K562 (cell line): ENCODE measurements at regions not wholly inside any gene's neighbourhood (a gene's known extent, or its start where the extent isn't known, plus 50 kb on each side); places are given as distances from the start of the nearest gene placed in this dataset.
A peak's percentile ranks its signal among the peaks of the same experiment; 100 is the strongest.

Source experiments
- ATAC-seq: fragments of 200-7000 bp; cut with Tn5 transposase; 3 replicates; pipeline ENCODE4 v1.9.1; 2020; ENCODE audit warnings: moderate library complexity
- BruUV-seq: library from RNA; stranded (reverse); fragments of 400-500 nt; replicated peaks from 2 replicates; lab custom pipeline; 2021; lab: Mats Ljungman, UMichigan
- CTCF ChIA-PET: fragments of 300-600 bp; formaldehyde crosslinking; extraction: SDS; loops from one replicate; lab custom pipeline; 2021; ENCODE audit warnings: low intra/inter-chr PET ratio; lab: Yijun Ruan, JAX
- POLR2A ChIA-PET: fragments of 300-600, 350-650 bp; sonication (Branson Sonifier 250); formaldehyde crosslinking; extraction: SDS; loops from one replicate; lab custom pipeline; 2021; ENCODE audit warnings: antibody characterized with exemption, inconsistent platforms; lab: Yijun Ruan, JAX
- DNase-seq, 4 experiments: peaks; one replicate each; pipeline versions ENCODE4 v3.0.0 to v3.0.0-alpha.2; 2011 to 2018; ENCODE audit warnings: low spot score in 3 of 4, mixed read lengths in 3 of 4; ENCODE audit errors: extremely low read depth in 1 of 4
- FAIRE-seq: peaks from 2 replicates; lab custom pipeline; 2011; peaks lifted over from hg19 to GRCh38; lab: Jason Lieb, UNC
- H2AFZ ChIP-seq: 2 replicates; pipeline ENCODE4 v1.6.0; 2011; ENCODE audit warnings: low read depth, low read length, control low read depth, inconsistent platforms
- H3K27ac ChIP-seq: fragments of 200-600 bp; 3 replicates; pipeline ENCODE4 v1.8.0; 2011; ENCODE audit warnings: low read depth, mild to moderate bottlenecking, control low read depth, inconsistent platforms, low read length, moderate library complexity, mixed read lengths; ENCODE audit errors: extremely low read depth
- H3K27me3 ChIP-seq, 2 experiments: fragments of 300-600 bp in 1 of 2; 2 replicates in 1 of 2; 3 replicates in 1 of 2; pipeline versions ENCODE4 v1.6.0 to v1.8.0; 2011; ENCODE audit warnings: inconsistent platforms in 2 of 2, low read length in 2 of 2, mild to moderate bottlenecking in 1 of 2, mixed read lengths in 1 of 2, moderate library complexity in 1 of 2; ENCODE audit not compliant: control insufficient read depth in 2 of 2, insufficient read depth in 2 of 2
- H3K36me3 ChIP-seq: fragments of 300-600 bp; 3 replicates; pipeline ENCODE4 v1.8.0; 2011; ENCODE audit warnings: mild to moderate bottlenecking, low read length, inconsistent platforms; ENCODE audit not compliant: control insufficient read depth, insufficient read depth
- H3K4me1 ChIP-seq, 2 experiments: fragments of 200-600 bp in 1 of 2; replicated peaks in 1 of 2; 2 replicates in 1 of 2; 3 replicates in 1 of 2; pipeline versions ENCODE4 v1.5.1 to v1.8.0; 2011; ENCODE audit warnings: inconsistent platforms in 2 of 2, low read length in 2 of 2, mild to moderate bottlenecking in 1 of 2, mixed read lengths in 1 of 2, moderate library complexity in 1 of 2; ENCODE audit not compliant: control insufficient read depth in 2 of 2, insufficient read depth in 2 of 2
- H3K4me2 ChIP-seq: 2 replicates; pipeline ENCODE4 v1.6.1; 2011; ENCODE audit warnings: low read length, control low read depth, inconsistent platforms, mixed read lengths; ENCODE audit not compliant: insufficient read depth
- H3K4me3 ChIP-seq: fragments of 200-600 bp; sonication (generic), shearing (Covaris generic); 2 replicates; pipeline ENCODE4 v1.5.1; 2016; ENCODE audit warnings: control low read depth, inconsistent platforms
- H3K79me2 ChIP-seq: fragments of 200-600 bp; 3 replicates; pipeline ENCODE4 v1.8.0; 2011; ENCODE audit warnings: low read length, inconsistent platforms; ENCODE audit not compliant: control insufficient read depth, insufficient read depth
- H3K9ac ChIP-seq, 2 experiments: 2 replicates each; pipeline versions ENCODE4 v1.6.0 to v1.6.1; 2011; ENCODE audit warnings: low read depth in 2 of 2, low read length in 2 of 2, control low read depth in 1 of 2, inconsistent platforms in 1 of 2, mild to moderate bottlenecking in 1 of 2, mixed read lengths in 1 of 2; ENCODE audit not compliant: insufficient read depth in 1 of 2
- H3K9me1 ChIP-seq: one replicate; pipeline ENCODE4 v1.6.0; 2011; ENCODE audit warnings: inconsistent platforms, mild to moderate bottlenecking, low read length, moderate library complexity; ENCODE audit not compliant: control insufficient read depth, insufficient read depth
- H3K9me3 ChIP-seq: replicated peaks from 2 replicates; pipeline ENCODE4 v1.5.1; 2011; ENCODE audit warnings: low read depth, low read length, inconsistent platforms; ENCODE audit not compliant: control insufficient read depth, insufficient read depth
- H4K20me1 ChIP-seq: replicated peaks from 2 replicates; pipeline ENCODE4 v1.6.1; 2011; ENCODE audit warnings: low read length, inconsistent platforms, mixed read lengths; ENCODE audit not compliant: control insufficient read depth, insufficient read depth
- CBFA2T2 ChIP-seq: fragments of 450-650 bp; conservative IDR thresholded peaks from 2 replicates; pipeline ENCODE4 v1.6.1; 2017; ENCODE audit warnings: mild to moderate bottlenecking
- E2F3 ChIP-seq: fragments of 250-450 bp; sonication (Bioruptor Pico); IDR thresholded peaks from 2 replicates; pipeline ENCODE4 v1.4.0; 2020; ENCODE audit warnings: mild to moderate bottlenecking
- ESRRA ChIP-seq: fragments of 450-650 bp; IDR thresholded peaks from 2 replicates; pipeline ENCODE4 v1.6.1; 2014; ENCODE audit warnings: low read depth, mild to moderate bottlenecking, moderate library complexity, borderline replicate concordance
- HCFC1 ChIP-seq: IDR thresholded peaks from 2 replicates; pipeline ENCODE4 v1.6.1; 2012; ENCODE audit warnings: low read depth, low read length, improper control_type of control experiment
- NELFE ChIP-seq: IDR thresholded peaks from 2 replicates; pipeline ENCODE4 v1.6.1; 2011; ENCODE audit warnings: mild to moderate bottlenecking; ENCODE audit not compliant: insufficient read depth, insufficient read length
- SIX5 ChIP-seq, 2 experiments: IDR thresholded peaks; 2 replicates each; pipeline ENCODE4 v1.6.1; 2011; ENCODE audit warnings: low read length in 2 of 2, borderline replicate concordance in 1 of 2, low read depth in 1 of 2, mild to moderate bottlenecking in 1 of 2, moderate library complexity in 1 of 2; ENCODE audit not compliant: insufficient read depth in 1 of 2
- TOE1 ChIP-seq, 2 experiments: fragments of 450-650 bp in 1 of 2; sonication (generic) in 1 of 2; formaldehyde crosslinking in 1 of 2; IDR thresholded peaks; 2 replicates each; pipeline versions ENCODE4 v1.7.1 to v1.8.0; 2016 to 2022; ENCODE audit warnings: borderline replicate concordance in 2 of 2, mild to moderate bottlenecking in 2 of 2, antibody characterized with exemption in 1 of 2, inconsistent platforms in 1 of 2, low read depth in 1 of 2, missing genetic modification reagents in 1 of 2, moderate library complexity in 1 of 2
- ZC3H4 ChIP-seq: sonication (generic); formaldehyde crosslinking; IDR thresholded peaks from 2 replicates; pipeline ENCODE4 v1.9.0; 2021; ENCODE audit warnings: missing genetic modification reagents, borderline replicate concordance
- ZKSCAN3 ChIP-seq: fragments of 250-450 bp; sonication (Bioruptor Pico); IDR thresholded peaks from 2 replicates; pipeline ENCODE4 v1.4.0; 2020
- ZNF143 ChIP-seq: sonication (generic); formaldehyde crosslinking; IDR thresholded peaks from 2 replicates; pipeline ENCODE4 v1.9.0; 2022; ENCODE audit warnings: mild to moderate bottlenecking, missing genetic modification reagents
- ZNF511 ChIP-seq: sonication (generic); formaldehyde crosslinking; IDR thresholded peaks from 2 replicates; pipeline ENCODE4 v1.8.0; 2022; ENCODE audit warnings: mild to moderate bottlenecking, missing genetic modification reagents
- ZNF551 ChIP-seq: fragments of 250-450 bp; sonication (Bioruptor Pico); IDR thresholded peaks from 2 replicates; pipeline ENCODE4 v1.5.0; 2021; ENCODE audit warnings: mild to moderate bottlenecking, moderate library complexity
- WGBS: fragments of 100-300 bp; shearing (Covaris generic); methylation state at CpG from one replicate; pipeline ENCODE4 v1.1.6; 2016; ENCODE audit warnings: low coverage, mixed read lengths; ENCODE audit not compliant: insufficient coverage; ENCODE audit errors: missing lambda C conversion rate; 5-methylcytosine and 5-hydroxymethylcytosine counted together
- in situ Hi-C: fragments of 300-500 bp; cut with MboI; formaldehyde crosslinking; loops from 4 replicates; pipeline ENCODE4 v1.15.0; 2018; ENCODE audit warnings: inconsistent platforms, mixed read lengths
- intact Hi-C: fragments of 100-400 bp; cut with micrococcal nuclease; formaldehyde crosslinking; loops from 2 replicates; pipeline ENCODE4 v1.14.2; 2022
- TF ChIP-seq, protein P1 (sequence below): fragments of 250-450 bp; sonication (Bioruptor Pico); IDR thresholded peaks from 2 replicates; pipeline ENCODE4 v1.6.1; 2021; ENCODE audit warnings: mild to moderate bottlenecking
- TF ChIP-seq, protein P2 (sequence below): fragments of 250-450 bp; sonication (Bioruptor Pico); IDR thresholded peaks from 2 replicates; pipeline ENCODE4 v1.5.1; 2021; ENCODE audit warnings: mild to moderate bottlenecking
- TF ChIP-seq, protein P3 (sequence below): sonication (generic); formaldehyde crosslinking; IDR thresholded peaks from 2 replicates; pipeline ENCODE4 v1.9.0; 2022; ENCODE audit warnings: mild to moderate bottlenecking, missing genetic modification reagents
- TF ChIP-seq, protein P4 (sequence below): IDR thresholded peaks from 2 replicates; pipeline ENCODE4 v1.6.1; 2012; ENCODE audit warnings: low read depth, low read length, improper control_type of control experiment, borderline replicate concordance

- TF ChIP-seq, protein P1, sequence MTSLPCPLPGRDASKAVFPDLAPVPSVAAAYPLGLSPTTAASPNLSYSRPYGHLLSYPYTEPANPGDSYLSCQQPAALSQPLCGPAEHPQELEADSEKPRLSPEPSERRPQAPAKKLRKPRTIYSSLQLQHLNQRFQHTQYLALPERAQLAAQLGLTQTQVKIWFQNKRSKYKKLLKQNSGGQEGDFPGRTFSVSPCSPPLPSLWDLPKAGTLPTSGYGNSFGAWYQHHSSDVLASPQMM = no peak
- TF ChIP-seq, protein P2, sequence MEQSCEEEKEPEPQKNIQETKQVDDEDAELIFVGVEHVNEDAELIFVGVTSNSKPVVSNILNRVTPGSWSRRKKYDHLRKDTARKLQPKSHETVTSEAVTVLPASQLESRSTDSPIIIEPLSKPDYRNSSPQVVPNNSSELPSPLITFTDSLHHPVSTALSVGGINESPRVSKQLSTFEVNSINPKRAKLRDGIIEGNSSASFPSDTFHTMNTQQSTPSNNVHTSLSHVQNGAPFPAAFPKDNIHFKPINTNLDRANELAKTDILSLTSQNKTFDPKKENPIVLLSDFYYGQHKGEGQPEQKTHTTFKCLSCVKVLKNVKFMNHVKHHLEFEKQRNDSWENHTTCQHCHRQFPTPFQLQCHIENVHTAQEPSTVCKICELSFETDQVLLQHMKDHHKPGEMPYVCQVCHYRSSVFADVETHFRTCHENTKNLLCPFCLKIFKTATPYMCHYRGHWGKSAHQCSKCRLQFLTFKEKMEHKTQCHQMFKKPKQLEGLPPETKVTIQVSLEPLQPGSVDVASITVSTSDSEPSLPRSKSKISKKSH (CRISPR knock-in tag) = no peak
These were observed 359.2 kb downstream of the PREX1 start (continued) for GRCh38 chr20:48468571-48468970.

DNA sequence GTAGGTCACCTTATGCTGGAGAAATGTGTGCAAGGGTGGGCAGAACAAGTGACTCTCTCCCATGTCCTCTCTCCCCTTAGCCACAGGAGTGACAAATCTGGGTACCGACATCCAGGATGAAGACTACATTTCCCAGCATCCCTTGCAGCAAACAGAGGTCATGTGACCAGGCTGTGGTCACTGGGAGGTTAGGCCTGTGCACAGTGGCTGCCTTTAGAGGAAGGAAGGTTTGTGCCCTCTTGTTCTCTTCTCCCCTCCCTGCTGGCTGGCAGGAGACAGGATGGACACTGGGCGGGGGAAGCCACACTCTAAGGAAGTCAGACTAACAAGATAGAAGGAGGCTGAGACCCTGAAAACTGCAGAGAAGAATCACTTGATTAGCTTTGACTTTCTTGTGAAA is 360.2 kb downstream of the PREX1 start:
- Histone ChIP-seq H3K4me3 (no peak overlapping the region), H3K9me3 (no peaks in the 10 kb centered on the region), H3K27ac (no peak overlapping the region), H2AFZ (no peak overlapping the region; the same call in 1 of the 2 replicates), H3K36me3 (no peaks in the 10 kb centered on the region), H4K20me1 (0 out of 2 replicates have a peak, but pooled peaks cover under 1% of the 10 kb centered on the region), H3K4me2 (no peak overlapping the region), H3K9ac (no peak overlapping the region), H3K9me1 (no peaks in the 10 kb centered on the region), H3K4me1 (no peaks in the 10 kb centered on the region), H3K27me3 (peaks cover 5 to 26% of the 10 kb centered on the region in 2 experiments; a peak in 4 of 5 replicates), H3K79me2 (no peaks in the 10 kb centered on the region)
- 0% methylated on average over 2 of the region's 2 CpGs for WGBS
- intact Hi-C loops (no loop called here), in situ Hi-C loops (no loop called here)
- ChIA-PET POLR2A (no interaction called here), CTCF (no interaction called here)
- no TSS peak for BruUV-seq
- FAIRE-seq (peak; percentile 76), ATAC-seq (peak; percentile 75), DNase-seq (peak; percentile 18 to 54 (median 46))
- TF ChIP-seq, protein P3, sequence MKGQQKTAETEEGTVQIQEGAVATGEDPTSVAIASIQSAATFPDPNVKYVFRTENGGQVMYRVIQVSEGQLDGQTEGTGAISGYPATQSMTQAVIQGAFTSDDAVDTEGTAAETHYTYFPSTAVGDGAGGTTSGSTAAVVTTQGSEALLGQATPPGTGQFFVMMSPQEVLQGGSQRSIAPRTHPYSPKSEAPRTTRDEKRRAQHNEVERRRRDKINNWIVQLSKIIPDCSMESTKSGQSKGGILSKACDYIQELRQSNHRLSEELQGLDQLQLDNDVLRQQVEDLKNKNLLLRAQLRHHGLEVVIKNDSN = peak; percentile 89
- no peak for TF ChIP-seq ZKSCAN3 (CRISPR knock-in tag)
- peak; percentile 63 to 67; a peak in 3 of 4 replicates for TF ChIP-seq SIX5 (IDR thresholded peaks at IDR 0.05; ENCODE audit: borderline replicate concordance in 1 of 2, insufficient read depth in 1 of 2, low read depth in 1 of 2, low read length in 2 of 2)
- TF ChIP-seq ZNF511 = no peak
- peak; percentile 51; the same call in 1 of the 2 replicates for TF ChIP-seq ESRRA
- TF ChIP-seq, protein P4, sequence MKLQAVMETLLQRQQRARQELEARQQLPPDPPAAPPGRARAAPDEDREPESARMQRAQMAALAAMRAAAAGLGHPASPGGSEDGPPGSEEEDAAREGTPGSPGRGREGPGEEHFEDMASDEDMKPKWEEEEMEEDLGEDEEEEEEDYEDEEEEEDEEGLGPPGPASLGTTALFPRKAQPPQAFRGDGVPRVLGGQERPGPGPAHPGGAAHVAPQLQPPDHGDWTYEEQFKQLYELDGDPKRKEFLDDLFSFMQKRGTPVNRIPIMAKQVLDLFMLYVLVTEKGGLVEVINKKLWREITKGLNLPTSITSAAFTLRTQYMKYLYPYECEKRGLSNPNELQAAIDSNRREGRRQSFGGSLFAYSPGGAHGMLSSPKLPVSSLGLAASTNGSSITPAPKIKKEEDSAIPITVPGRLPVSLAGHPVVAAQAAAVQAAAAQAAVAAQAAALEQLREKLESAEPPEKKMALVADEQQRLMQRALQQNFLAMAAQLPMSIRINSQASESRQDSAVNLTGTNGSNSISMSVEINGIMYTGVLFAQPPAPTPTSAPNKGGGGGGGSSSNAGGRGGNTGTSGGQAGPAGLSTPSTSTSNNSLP = no peak
- TF ChIP-seq CBFA2T2 = peak; percentile 41
- no peak for TF ChIP-seq E2F3 (CRISPR knock-in tag)
- TF ChIP-seq TOE1 (IDR thresholded peaks at IDR 0.05; ENCODE audit: borderline replicate concordance) = peak; percentile 94
- no peak for TF ChIP-seq TOE1 (CRISPR knock-in tag; IDR thresholded peaks at IDR 0.05; ENCODE audit: borderline replicate concordance, low read depth)
- no peak for TF ChIP-seq ZNF551
- peak; percentile 84 for TF ChIP-seq ZNF143
- TF ChIP-seq HCFC1 = peak; percentile 87
- no peak for TF ChIP-seq ZC3H4 (CRISPR knock-in tag)
- TF ChIP-seq NELFE = no peak
